OCI-LY1 (cell line): ENCODE measurements at regions not wholly inside any gene's neighbourhood (a gene's known extent, or its start where the extent isn't known, plus 50 kb on each side); places are given as distances from the start of the nearest gene placed in this dataset.

Experiments used
- H2AFZ ChIP-seq: fragments of 200-600 bp; sonication (generic), shearing (Covaris generic); 2 replicates; pipeline ENCODE4 v1.6.0; 2014; ENCODE audit warnings: antibody characterized with exemption, mild to moderate bottlenecking, low read length
- H3F3A ChIP-seq: fragments of 200-600 bp; sonication (generic), shearing (Covaris generic); 2 replicates; pipeline ENCODE4 v1.6.0; 2014; ENCODE audit warnings: mild to moderate bottlenecking, antibody characterized with exemption, low read length, moderate library complexity; ENCODE audit not compliant: insufficient read depth
- H3K27ac ChIP-seq: fragments of 200-600 bp; sonication (generic); 2 replicates; pipeline ENCODE4 v1.5.1; 2014; ENCODE audit warnings: low read length, mixed run types, mild to moderate bottlenecking, low read depth; ENCODE audit not compliant: poor library complexity, severe bottlenecking
- H3K27me3 ChIP-seq: fragments of 200-600 bp; sonication (generic); 2 replicates; pipeline ENCODE4 v1.6.0; 2014; ENCODE audit warnings: antibody characterized with exemption, mild to moderate bottlenecking, low read length, moderate library complexity; ENCODE audit not compliant: insufficient read depth
- H3K36me3 ChIP-seq: fragments of 200-600 bp; sonication (generic); 2 replicates; pipeline ENCODE4 v1.6.1; 2014; ENCODE audit warnings: mild to moderate bottlenecking, antibody characterized with exemption, low read length, moderate library complexity, mixed read lengths; ENCODE audit not compliant: insufficient read depth
- H3K4me1 ChIP-seq: fragments of 200-600 bp; sonication (generic); 2 replicates; pipeline ENCODE4 v1.5.1; 2014; ENCODE audit warnings: mild to moderate bottlenecking, low read length, moderate library complexity; ENCODE audit not compliant: insufficient read depth, severe bottlenecking
- H3K4me2 ChIP-seq: fragments of 200-600 bp; sonication (generic), shearing (Covaris generic); 2 replicates; pipeline ENCODE4 v1.6.1; 2014; ENCODE audit warnings: low read length
- H3K4me3 ChIP-seq: fragments of 200-600 bp; sonication (generic); 2 replicates; pipeline ENCODE4 v1.5.1; 2014; ENCODE audit warnings: low read length, low read depth, mild to moderate bottlenecking, mixed read lengths; ENCODE audit not compliant: poor library complexity, severe bottlenecking
- H3K79me2 ChIP-seq: fragments of 200-600 bp; shearing (Covaris generic); 2 replicates; pipeline ENCODE4 v1.6.1; 2016; ENCODE audit warnings: mixed run types, low read length, mixed read lengths; ENCODE audit not compliant: insufficient read depth
- H3K9ac ChIP-seq: fragments of 200-600 bp; sonication (generic), shearing (Covaris generic); 2 replicates; pipeline ENCODE4 v1.6.1; 2014; ENCODE audit warnings: mild to moderate bottlenecking, low read length, mixed read lengths
- H3K9me2 ChIP-seq: fragments of 200-600 bp; sonication (generic), shearing (Covaris generic); 2 replicates; pipeline ENCODE4 v1.6.1; 2014; ENCODE audit warnings: low read depth, mild to moderate bottlenecking, low read length, mixed read lengths
- H3K9me3 ChIP-seq: fragments of 200-600 bp; shearing (Covaris generic); 2 replicates; pipeline ENCODE4 v1.6.1; 2014; ENCODE audit warnings: low read length, mixed read lengths
- H4K20me1 ChIP-seq: fragments of 200-600 bp; sonication (generic), shearing (Covaris generic); 2 replicates; pipeline ENCODE4 v1.6.0; 2016; ENCODE audit warnings: mild to moderate bottlenecking, low read length; ENCODE audit not compliant: insufficient read depth
- EZH2 ChIP-seq: fragments of 200-600 bp; sonication (generic), shearing (Covaris generic); IDR thresholded peaks from 2 replicates; pipeline ENCODE4 v1.8.0; 2017; ENCODE audit warnings: borderline replicate concordance, mixed run types, mild to moderate bottlenecking, antibody characterized with exemption, low read length, moderate library complexity, mixed read lengths
- TF ChIP-seq, protein P1 (sequence below): fragments of 200-600 bp; sonication (generic), shearing (Covaris generic); IDR thresholded peaks from 2 replicates; pipeline ENCODE4 v1.5.1; 2017; ENCODE audit warnings: mild to moderate bottlenecking, antibody characterized with exemption, low read length, moderate library complexity, mixed read lengths

- Histone ChIP-seq H3K27me3 (peaks cover 5% of the 10 kb centered on the region), H3K4me1 (no peaks in the 10 kb centered on the region), H3F3A (no peaks in the 10 kb centered on the region), H3K9me3 (no peaks in the 10 kb centered on the region), H3K4me2 (no peak overlapping the region), H2AFZ (no peak overlapping the region), H3K4me3 (no peak overlapping the region), H3K36me3 (no peaks in the 10 kb centered on the region), H3K79me2 (no peaks in the 10 kb centered on the region), H4K20me1 (no peaks in the 10 kb centered on the region), H3K27ac (no peak overlapping the region), H3K9ac (no peak overlapping the region), H3K9me2 (no peaks in the 10 kb centered on the region)
- TF ChIP-seq, protein P1, sequence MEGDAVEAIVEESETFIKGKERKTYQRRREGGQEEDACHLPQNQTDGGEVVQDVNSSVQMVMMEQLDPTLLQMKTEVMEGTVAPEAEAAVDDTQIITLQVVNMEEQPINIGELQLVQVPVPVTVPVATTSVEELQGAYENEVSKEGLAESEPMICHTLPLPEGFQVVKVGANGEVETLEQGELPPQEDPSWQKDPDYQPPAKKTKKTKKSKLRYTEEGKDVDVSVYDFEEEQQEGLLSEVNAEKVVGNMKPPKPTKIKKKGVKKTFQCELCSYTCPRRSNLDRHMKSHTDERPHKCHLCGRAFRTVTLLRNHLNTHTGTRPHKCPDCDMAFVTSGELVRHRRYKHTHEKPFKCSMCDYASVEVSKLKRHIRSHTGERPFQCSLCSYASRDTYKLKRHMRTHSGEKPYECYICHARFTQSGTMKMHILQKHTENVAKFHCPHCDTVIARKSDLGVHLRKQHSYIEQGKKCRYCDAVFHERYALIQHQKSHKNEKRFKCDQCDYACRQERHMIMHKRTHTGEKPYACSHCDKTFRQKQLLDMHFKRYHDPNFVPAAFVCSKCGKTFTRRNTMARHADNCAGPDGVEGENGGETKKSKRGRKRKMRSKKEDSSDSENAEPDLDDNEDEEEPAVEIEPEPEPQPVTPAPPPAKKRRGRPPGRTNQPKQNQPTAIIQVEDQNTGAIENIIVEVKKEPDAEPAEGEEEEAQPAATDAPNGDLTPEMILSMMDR: no peak
- TF ChIP-seq EZH2: no peak
Measured at GRCh38 chr15:31587583-31587982, 260.9 kb downstream of the KLF13 start.

- Histone ChIP-seq H3K9me2 (no peaks in the 10 kb centered on the region), H2AFZ (no peak overlapping the region), H3K79me2 (no peaks in the 10 kb centered on the region), H3K4me2 (no peak overlapping the region), H3K4me3 (no peak overlapping the region), H3K9me3 (no peaks in the 10 kb centered on the region), H3K36me3 (no peaks in the 10 kb centered on the region), H3K27me3 (peaks cover 5% of the 10 kb centered on the region), H4K20me1 (no peaks in the 10 kb centered on the region), H3K27ac (no peak overlapping the region), H3K4me1 (no peaks in the 10 kb centered on the region), H3F3A (no peaks in the 10 kb centered on the region), H3K9ac (no peak overlapping the region)
- TF ChIP-seq, protein P1: no peak
- no peak for TF ChIP-seq EZH2
Measured at GRCh38 chr15:31590609-31591008, 264.0 kb downstream of the KLF13 start.

GRCh38 chr15:31591908-31592307 lies 265.3 kb downstream of the KLF13 start:
- Histone ChIP-seq H3K79me2 (no peaks in the 10 kb centered on the region), H3K9me2 (no peaks in the 10 kb centered on the region), H3K4me3 (no peak overlapping the region), H3K27ac (no peak overlapping the region), H2AFZ (no peak overlapping the region), H3K4me1 (no peaks in the 10 kb centered on the region), H3K9ac (no peak overlapping the region), H4K20me1 (no peaks in the 10 kb centered on the region), H3K36me3 (no peaks in the 10 kb centered on the region), H3K9me3 (no peaks in the 10 kb centered on the region), H3F3A (no peaks in the 10 kb centered on the region), H3K27me3 (peaks cover 5% of the 10 kb centered on the region), H3K4me2 (no peak overlapping the region)
- no peak for TF ChIP-seq EZH2
- TF ChIP-seq, protein P1: no peak
